Endothelial cell of umbilical vein (primary cell): ENCODE measurements at regions not wholly inside any gene's neighbourhood (a gene's known extent, or its start where the extent isn't known, plus 50 kb on each side); places are given as distances from the start of the nearest gene placed in this dataset.

Source experiments
- BruUV-seq: library from RNA; stranded (reverse); fragments of 400-500 nt; replicated peaks from 2 replicates; lab custom pipeline; 2021; lab: Mats Ljungman, UMichigan
- CTCF ChIA-PET: fragments of 300-600, 350-600 bp; sonication (Branson Sonifier 250); formaldehyde crosslinking; loops from one replicate; lab custom pipeline; 2021; ENCODE audit warnings: antibody characterized with exemption, inconsistent platforms; lab: Charles Lee
- POLR2A ChIA-PET: fragments of 300-600, 350-600 bp; sonication (Branson Sonifier 250); formaldehyde crosslinking; loops from one replicate; lab custom pipeline; 2021; ENCODE audit warnings: antibody characterized with exemption, inconsistent platforms; lab: Charles Lee
- DNase-seq: peaks from one replicate; pipeline ENCODE4 v3.0.0-alpha.2; 2011; ENCODE audit warnings: low read depth, low spot score
- FAIRE-seq: peaks from 2 replicates; lab custom pipeline; 2011; peaks lifted over from hg19 to GRCh38; lab: Jason Lieb, UNC
- H2AFZ ChIP-seq: 2 replicates; pipeline ENCODE4 v1.6.0; 2012; ENCODE audit warnings: low read depth, low read length, control low read depth, inconsistent platforms
- H3K27ac ChIP-seq: 2 replicates; pipeline ENCODE4 v1.5.1; 2011; ENCODE audit warnings: low read depth, mild to moderate bottlenecking, control low read depth, low read length, moderate library complexity; ENCODE audit not compliant: insufficient read depth
- H3K27me3 ChIP-seq, 2 experiments: 2 replicates each; pipeline versions ENCODE4 v1.6.0 to v1.6.1; 2011; ENCODE audit warnings: low read length in 2 of 2, mixed read lengths in 1 of 2; ENCODE audit not compliant: control insufficient read depth in 2 of 2, insufficient read depth in 2 of 2
- H3K36me3 ChIP-seq, 2 experiments: 2 replicates in 1 of 2; 3 replicates in 1 of 2; pipeline ENCODE4 v1.5.1; 2011; ENCODE audit warnings: low read length in 2 of 2, mild to moderate bottlenecking in 1 of 2, moderate library complexity in 1 of 2; ENCODE audit not compliant: control insufficient read depth in 2 of 2, insufficient read depth in 2 of 2; ENCODE audit errors: extremely low read depth in 1 of 2
- H3K4me1 ChIP-seq: 3 replicates; pipeline ENCODE4 v1.5.1; 2011; ENCODE audit warnings: mild to moderate bottlenecking, low read length; ENCODE audit not compliant: control insufficient read depth, insufficient read depth; ENCODE audit errors: extremely low read depth
- H3K4me2 ChIP-seq: 2 replicates; pipeline ENCODE4 v1.6.1; 2011; ENCODE audit warnings: low read length, control low read depth, mixed read lengths; ENCODE audit not compliant: insufficient read depth
- H3K4me3 ChIP-seq, 3 experiments: fragments of 200-600 bp in 1 of 3; sonication (generic), shearing (Covaris generic) in 1 of 3; replicated peaks in 1 of 3; 2 replicates each; pipeline ENCODE4 v1.5.1; 2011 to 2016; ENCODE audit warnings: control low read depth in 3 of 3, low read length in 3 of 3, mild to moderate bottlenecking in 2 of 3, inconsistent platforms in 1 of 3, low read depth in 1 of 3, moderate library complexity in 1 of 3; ENCODE audit not compliant: insufficient read depth in 1 of 3
- H3K79me2 ChIP-seq: 2 replicates; pipeline ENCODE4 v1.6.0; 2012; ENCODE audit warnings: low read length, inconsistent platforms; ENCODE audit not compliant: control insufficient read depth, insufficient read depth
- H3K9ac ChIP-seq: replicated peaks from 2 replicates; pipeline ENCODE3; 2011; ENCODE audit warnings: low read length, control low read depth; ENCODE audit not compliant: insufficient read depth; ENCODE audit errors: extremely low read depth
- H3K9me1 ChIP-seq: replicated peaks from 3 replicates; pipeline ENCODE4 v1.6.0; 2011; ENCODE audit warnings: mild to moderate bottlenecking, low read length; ENCODE audit not compliant: control insufficient read depth, insufficient read depth; ENCODE audit errors: extremely low read depth
- H3K9me3 ChIP-seq: replicated peaks from 2 replicates; pipeline ENCODE4 v1.5.1; 2012; ENCODE audit warnings: low read length, inconsistent platforms; ENCODE audit not compliant: control insufficient read depth, insufficient read depth
- H4K20me1 ChIP-seq: replicated peaks from 2 replicates; pipeline ENCODE3; 2011; ENCODE audit warnings: mild to moderate bottlenecking, low read length; ENCODE audit not compliant: control insufficient read depth, insufficient read depth; ENCODE audit errors: extremely low read depth
- EZH2 ChIP-seq: IDR thresholded peaks from 2 replicates; pipeline ENCODE4 v1.6.1; 2012; ENCODE audit warnings: borderline replicate concordance, low read depth, mild to moderate bottlenecking, moderate library complexity, low read length, inconsistent platforms; ENCODE audit not compliant: severe bottlenecking
- FOS ChIP-seq: IDR thresholded peaks from 2 replicates; pipeline ENCODE4 v1.6.1; 2011; ENCODE audit warnings: mild to moderate bottlenecking, low read length, moderate library complexity, borderline replicate concordance; ENCODE audit not compliant: insufficient read depth
- GATA2 ChIP-seq: IDR thresholded peaks from 2 replicates; pipeline ENCODE4 v1.7.0; 2011; ENCODE audit warnings: low read depth, mild to moderate bottlenecking, moderate library complexity, mixed read lengths, low read length; ENCODE audit not compliant: insufficient read length, insufficient read depth
- JUN ChIP-seq: IDR thresholded peaks from 2 replicates; pipeline ENCODE4 v1.6.1; 2011; ENCODE audit warnings: borderline replicate concordance, low read depth; ENCODE audit not compliant: insufficient read length, insufficient read depth
- MYC ChIP-seq: IDR thresholded peaks from one replicate; pipeline ENCODE4 v1.6.1; 2011; ENCODE audit warnings: mild to moderate bottlenecking, low read depth, low read length
- POLR2A ChIP-seq: IDR thresholded peaks from 2 replicates; pipeline ENCODE4 v1.6.1; 2012; ENCODE audit warnings: low read depth, mild to moderate bottlenecking, control low read depth, low read length
- POLR2AphosphoS5 ChIP-seq: IDR thresholded peaks from 2 replicates; pipeline ENCODE4 v1.6.1; 2012; ENCODE audit warnings: low read depth, mild to moderate bottlenecking, control low read depth, low read length, moderate library complexity; ENCODE audit not compliant: insufficient read depth
- dilution Hi-C: fragments of 300-500 bp; cut with MboI; formaldehyde crosslinking; loops from one replicate; pipeline ENCODE4 v1.15.0; 2019; ENCODE audit warnings: low sequenced_read_pairs; ENCODE audit not compliant: extremely low pct_ligation_motif_present
- intact Hi-C: fragments of 100-400 bp; cut with micrococcal nuclease; formaldehyde crosslinking; loops from one replicate; pipeline ENCODE4 v1.10.0; 2022
- TF ChIP-seq, protein P1 (sequence below): IDR thresholded peaks from 2 replicates; pipeline ENCODE4 v1.6.1; 2011; ENCODE audit not compliant: insufficient read depth, insufficient read length
- TF ChIP-seq, protein P2 (sequence below), 2 donors: IDR thresholded peaks; 1 replicate in 1 of 2; 2 replicates in 1 of 2; pipeline ENCODE4 v1.5.1; 2011; ENCODE audit warnings: low read length in 2 of 2, mild to moderate bottlenecking in 2 of 2, moderate library complexity in 2 of 2, control low read depth in 1 of 2, inconsistent platforms in 1 of 2, low read depth in 1 of 2; ENCODE audit not compliant: insufficient read depth in 1 of 2; ENCODE audit errors: extremely low read depth in 1 of 2

DNA sequence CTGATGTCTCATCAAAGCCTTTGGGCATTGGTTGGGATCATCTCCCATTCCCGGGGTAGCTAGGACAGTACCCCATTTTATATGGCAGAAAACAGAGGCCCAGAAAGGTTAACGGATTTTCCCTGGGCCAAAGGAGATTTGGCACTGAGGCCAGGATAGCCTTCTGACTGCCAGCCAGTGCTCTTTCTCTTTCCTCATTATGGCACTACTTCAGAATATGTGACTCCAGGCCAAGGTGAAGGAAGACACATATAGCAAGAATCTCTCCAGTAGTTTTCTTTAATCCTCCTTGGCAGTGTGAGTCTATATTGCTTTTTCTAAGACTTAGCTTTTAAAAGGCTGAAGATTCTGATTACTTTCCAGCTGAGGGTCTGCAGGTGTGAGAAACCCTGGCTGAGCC lies 94.8 kb upstream of the AMOTL1 start:
- CTCF ChIA-PET: interaction anchor here (2.0 kb wide), 1 partner anchor 67 kb away, joined by 6 read pairs; no protein-coding TSS in a partner anchor

More for the DNA sequence above, 94.8 kb upstream of the AMOTL1 start:
- Histone ChIP-seq H3K4me2 (no peak overlapping the region), H3K36me3 (no peaks in the 10 kb centered on the region), H3K27me3 (no peaks in the 10 kb centered on the region), H3K27ac (no peak overlapping the region), H3K79me2 (no peaks in the 10 kb centered on the region), H4K20me1 (no peaks in the 10 kb centered on the region), H3K9me1 (no peaks in the 10 kb centered on the region), H3K9ac (no peak overlapping the region), H3K9me3 (no peaks in the 10 kb centered on the region), H3K4me1 (no peaks in the 10 kb centered on the region), H3K4me3 (no peak overlapping the region), H2AFZ (no peak overlapping the region)
- no peak for FAIRE-seq
- BruUV-seq: no TSS peak
- intact Hi-C loops: no loop called here
- TF ChIP-seq GATA2 (no peak), MYC (no peak), JUN (no peak), FOS (no peak), POLR2A (no peak), POLR2AphosphoS5 (no peak), EZH2 (no peak)
- TF ChIP-seq, protein P1, sequence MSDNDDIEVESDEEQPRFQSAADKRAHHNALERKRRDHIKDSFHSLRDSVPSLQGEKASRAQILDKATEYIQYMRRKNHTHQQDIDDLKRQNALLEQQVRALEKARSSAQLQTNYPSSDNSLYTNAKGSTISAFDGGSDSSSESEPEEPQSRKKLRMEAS: no peak
- TF ChIP-seq, protein P2, sequence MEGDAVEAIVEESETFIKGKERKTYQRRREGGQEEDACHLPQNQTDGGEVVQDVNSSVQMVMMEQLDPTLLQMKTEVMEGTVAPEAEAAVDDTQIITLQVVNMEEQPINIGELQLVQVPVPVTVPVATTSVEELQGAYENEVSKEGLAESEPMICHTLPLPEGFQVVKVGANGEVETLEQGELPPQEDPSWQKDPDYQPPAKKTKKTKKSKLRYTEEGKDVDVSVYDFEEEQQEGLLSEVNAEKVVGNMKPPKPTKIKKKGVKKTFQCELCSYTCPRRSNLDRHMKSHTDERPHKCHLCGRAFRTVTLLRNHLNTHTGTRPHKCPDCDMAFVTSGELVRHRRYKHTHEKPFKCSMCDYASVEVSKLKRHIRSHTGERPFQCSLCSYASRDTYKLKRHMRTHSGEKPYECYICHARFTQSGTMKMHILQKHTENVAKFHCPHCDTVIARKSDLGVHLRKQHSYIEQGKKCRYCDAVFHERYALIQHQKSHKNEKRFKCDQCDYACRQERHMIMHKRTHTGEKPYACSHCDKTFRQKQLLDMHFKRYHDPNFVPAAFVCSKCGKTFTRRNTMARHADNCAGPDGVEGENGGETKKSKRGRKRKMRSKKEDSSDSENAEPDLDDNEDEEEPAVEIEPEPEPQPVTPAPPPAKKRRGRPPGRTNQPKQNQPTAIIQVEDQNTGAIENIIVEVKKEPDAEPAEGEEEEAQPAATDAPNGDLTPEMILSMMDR (IDR thresholded peaks at IDR 0.05; ENCODE audit: extremely low read depth in 1 of 2, insufficient read depth in 1 of 2, low read depth in 1 of 2, low read length in 2 of 2): no peak
- POLR2A ChIA-PET: no interaction called here
- dilution Hi-C loops: no loop called here
- DNase-seq: no peak
